HG02840 (cell line): ENCODE measurements at regions not wholly inside any gene's neighbourhood (a gene's known extent, or its start where the extent isn't known, plus 50 kb on each side); places are given as distances from the start of the nearest gene placed in this dataset.
"Not testable (repeated sequence)": the region's sequence is repeated elsewhere in the genome, so short reads cannot be mapped to it uniquely, and the experiment has no call there.

Source experiments
- ATAC-seq: cut with Tn5 transposase; IDR thresholded peaks from one replicate; pipeline ENCODE4 v1.9.1; 2021; ENCODE audit warnings: mild to moderate bottlenecking, moderate library complexity, moderate number of reproducible peaks; ENCODE audit not compliant: unreplicated experiment, low FRiP score

GRCh38 chr11:23797624-23798419, 699.0 kb upstream of the LUZP2 start:
- ATAC-seq = no peak

- ATAC-seq = not testable (repeated sequence)
Observed at GRCh38 chr11:23834306-23834705, 662.5 kb upstream of the LUZP2 start.

GRCh38 chr11:23836981-23837380, 659.9 kb upstream of the LUZP2 start:
- ATAC-seq = no peak

GRCh38 chr11:23840872-23841271, 656.0 kb upstream of the LUZP2 start:
- no peak for ATAC-seq

- ATAC-seq = no peak
Observed at GRCh38 chr11:23846902-23847422, 649.9 kb upstream of the LUZP2 start.

- ATAC-seq = no peak
Observed at GRCh38 chr11:23851216-23851615, 645.6 kb upstream of the LUZP2 start.

GRCh38 chr11:23856654-23857053, 640.2 kb upstream of the LUZP2 start:
- ATAC-seq = no peak

- ATAC-seq = no peak
Observed at GRCh38 chr11:23859087-23859486, 637.8 kb upstream of the LUZP2 start.

GRCh38 chr11:23861615-23862014, 635.2 kb upstream of the LUZP2 start:
- no peak for ATAC-seq

- no peak for ATAC-seq
Observed at GRCh38 chr11:23865341-23865975, 631.4 kb upstream of the LUZP2 start.

GRCh38 chr11:23866641-23867040, 630.2 kb upstream of the LUZP2 start:
- ATAC-seq = no peak

- ATAC-seq = no peak
Observed at GRCh38 chr11:23869671-23870070, 627.2 kb upstream of the LUZP2 start.

GRCh38 chr11:23873406-23873805, 623.4 kb upstream of the LUZP2 start:
- no peak for ATAC-seq

GRCh38 chr11:23875176-23875850, 621.5 kb upstream of the LUZP2 start:
- ATAC-seq = no peak

- ATAC-seq = not testable (repeated sequence)
Observed at GRCh38 chr11:23883426-23884048, 613.3 kb upstream of the LUZP2 start.

GRCh38 chr11:23884341-23884740, 612.5 kb upstream of the LUZP2 start:
- ATAC-seq = no peak

- ATAC-seq = no peak
Observed at GRCh38 chr11:23885801-23886200, 611.1 kb upstream of the LUZP2 start.

GRCh38 chr11:23887122-23887521, 609.7 kb upstream of the LUZP2 start:
- not testable (repeated sequence) for ATAC-seq

GRCh38 chr11:23893126-23893525, 603.7 kb upstream of the LUZP2 start:
- no peak for ATAC-seq

- ATAC-seq = no peak
Observed at GRCh38 chr11:23897453-23898286, 599.2 kb upstream of the LUZP2 start.
